Central memory CD8-positive, alpha-beta T cell (primary cell): ENCODE measurements at regions not wholly inside any gene's neighbourhood (a gene's known extent, or its start where the extent isn't known, plus 50 kb on each side); places are given as distances from the start of the nearest gene placed in this dataset.
"Not testable (repeated sequence)": the region's sequence is repeated elsewhere in the genome, so short reads cannot be mapped to it uniquely, and the experiment has no call there.

Experiments used
- ATAC-seq: fragments of 150-1000 bp; cut with Tn5 transposase; replicated peaks from 2 replicates; pipeline ENCODE4 v1.10.0; 2022; ENCODE audit warnings: mild to moderate bottlenecking, moderate FRiP score, moderate number of reproducible peaks; ENCODE audit not compliant: poor library complexity, severe bottlenecking; ENCODE audit errors: extremely low read depth
- DNase-seq, 2 donors: peaks; one replicate each; pipeline ENCODE4 v3.0.0; 2021; ENCODE audit warnings: low spot score in 2 of 2
- H3K27ac Mint-ChIP-seq: one replicate; pipeline ENCODE4 v1.8.0; 2022; ENCODE audit warnings: low read depth, mild to moderate bottlenecking, moderate library complexity, mixed read lengths
- H3K27me3 Mint-ChIP-seq: one replicate; pipeline ENCODE4 v1.8.0; 2022; ENCODE audit warnings: mixed read lengths
- H3K36me3 Mint-ChIP-seq: one replicate; pipeline ENCODE4 v1.8.0; 2022; ENCODE audit warnings: mild to moderate bottlenecking, moderate library complexity, mixed read lengths; ENCODE audit not compliant: insufficient read depth
- H3K4me1 Mint-ChIP-seq: one replicate; pipeline ENCODE4 v1.8.0; 2022; ENCODE audit warnings: mixed read lengths
- H3K4me3 Mint-ChIP-seq: one replicate; pipeline ENCODE4 v1.8.0; 2022; ENCODE audit warnings: mild to moderate bottlenecking, moderate library complexity, mixed read lengths
- H3K9me3 Mint-ChIP-seq: one replicate; pipeline ENCODE4 v1.8.0; 2022; ENCODE audit warnings: mixed read lengths

- not testable (repeated sequence) for H3K9me3 Mint-ChIP-seq, DNase-seq, ATAC-seq, H3K4me1 Mint-ChIP-seq, H3K27ac Mint-ChIP-seq, H3K4me3 Mint-ChIP-seq, H3K36me3 Mint-ChIP-seq
- H3K27me3 Mint-ChIP-seq: peaks cover 55% of the 10 kb centered on the region
Observed at GRCh38 chr2:215889240-215889969, 123.9 kb downstream of the MREG start.

- Mint-ChIP-seq H3K27ac (no peak overlapping the region), H3K27me3 (peaks cover 51% of the 10 kb centered on the region), H3K36me3 (no peaks in the 10 kb centered on the region), H3K4me3 (no peak overlapping the region), H3K4me1 (no peaks in the 10 kb centered on the region), H3K9me3 (no peaks in the 10 kb centered on the region)
- DNase-seq (no peak), ATAC-seq (no peak)
Observed at GRCh38 chr2:215888680-215889079, 124.7 kb downstream of the MREG start.

- DNase-seq (no peak), ATAC-seq (no peak)
- H3K36me3 Mint-ChIP-seq: no peaks in the 10 kb centered on the region
- H3K4me3 Mint-ChIP-seq: no peak overlapping the region
- no peaks in the 10 kb centered on the region for H3K9me3 Mint-ChIP-seq
- no peak overlapping the region for H3K27ac Mint-ChIP-seq
- no peaks in the 10 kb centered on the region for H3K4me1 Mint-ChIP-seq
- H3K27me3 Mint-ChIP-seq: peaks cover 57% of the 10 kb centered on the region
Observed at GRCh38 chr2:215887303-215887702, 126.0 kb downstream of the MREG start.

GRCh38 chr2:215886022-215886421, 127.3 kb downstream of the MREG start:
- DNase-seq: no peak
- H3K4me3 Mint-ChIP-seq: no peak overlapping the region
- no peaks in the 10 kb centered on the region for H3K36me3 Mint-ChIP-seq
- no peaks in the 10 kb centered on the region for H3K9me3 Mint-ChIP-seq
- no peaks in the 10 kb centered on the region for H3K4me1 Mint-ChIP-seq
- peaks cover 63% of the 10 kb centered on the region for H3K27me3 Mint-ChIP-seq
- H3K27ac Mint-ChIP-seq: no peak overlapping the region
- no peak for ATAC-seq

GRCh38 chr2:215885536-215885935, 127.8 kb downstream of the MREG start:
- Mint-ChIP-seq H3K27ac (no peak overlapping the region), H3K27me3 (peaks cover 68% of the 10 kb centered on the region), H3K4me3 (no peak overlapping the region), H3K9me3 (no peaks in the 10 kb centered on the region), H3K4me1 (no peaks in the 10 kb centered on the region), H3K36me3 (no peaks in the 10 kb centered on the region)
- DNase-seq (no peak), ATAC-seq (no peak)

- Mint-ChIP-seq H3K36me3 (no peaks in the 10 kb centered on the region), H3K9me3 (no peaks in the 10 kb centered on the region), H3K4me1 (no peaks in the 10 kb centered on the region), H3K4me3 (no peak overlapping the region), H3K27me3 (peaks cover 69% of the 10 kb centered on the region), H3K27ac (no peak overlapping the region)
- DNase-seq (no peak), ATAC-seq (no peak)
Observed at GRCh38 chr2:215884451-215885087, 128.8 kb downstream of the MREG start.

GRCh38 chr2:215883799-215884198, 129.6 kb downstream of the MREG start:
- ATAC-seq (no peak), DNase-seq (no peak)
- Mint-ChIP-seq H3K4me3 (no peak overlapping the region), H3K36me3 (no peaks in the 10 kb centered on the region), H3K27ac (no peak overlapping the region), H3K4me1 (no peaks in the 10 kb centered on the region), H3K27me3 (peaks cover 64% of the 10 kb centered on the region), H3K9me3 (no peaks in the 10 kb centered on the region)

GRCh38 chr2:215882689-215883088, 130.7 kb downstream of the MREG start:
- H3K9me3 Mint-ChIP-seq: no peaks in the 10 kb centered on the region
- DNase-seq (no peak), ATAC-seq (no peak)
- H3K27me3 Mint-ChIP-seq: peaks cover 61% of the 10 kb centered on the region
- H3K27ac Mint-ChIP-seq: no peak overlapping the region
- no peaks in the 10 kb centered on the region for H3K36me3 Mint-ChIP-seq
- H3K4me3 Mint-ChIP-seq: no peak overlapping the region
- no peaks in the 10 kb centered on the region for H3K4me1 Mint-ChIP-seq

- Mint-ChIP-seq H3K27ac (no peak overlapping the region), H3K4me1 (no peaks in the 10 kb centered on the region), H3K27me3 (peaks cover 51% of the 10 kb centered on the region), H3K4me3 (no peak overlapping the region), H3K9me3 (no peaks in the 10 kb centered on the region), H3K36me3 (no peaks in the 10 kb centered on the region)
- no peak for DNase-seq
- ATAC-seq: no peak
Observed at GRCh38 chr2:215881582-215881981, 131.8 kb downstream of the MREG start.

- H3K4me1 Mint-ChIP-seq: no peaks in the 10 kb centered on the region
- no peaks in the 10 kb centered on the region for H3K9me3 Mint-ChIP-seq
- H3K27ac Mint-ChIP-seq: no peak overlapping the region
- no peaks in the 10 kb centered on the region for H3K36me3 Mint-ChIP-seq
- DNase-seq (no peak), ATAC-seq (no peak)
- H3K4me3 Mint-ChIP-seq: no peak overlapping the region
- H3K27me3 Mint-ChIP-seq: peaks cover 57% of the 10 kb centered on the region
Observed at GRCh38 chr2:215880970-215881369, 132.4 kb downstream of the MREG start.

GRCh38 chr2:215879977-215880940, 133.1 kb downstream of the MREG start:
- Mint-ChIP-seq H3K27ac (no peak overlapping the region), H3K4me1 (no peaks in the 10 kb centered on the region), H3K4me3 (no peak overlapping the region), H3K36me3 (no peaks in the 10 kb centered on the region), H3K27me3 (peaks cover 57% of the 10 kb centered on the region), H3K9me3 (no peaks in the 10 kb centered on the region)
- ATAC-seq: no peak
- DNase-seq: no peak

GRCh38 chr2:215879331-215879730, 134.0 kb downstream of the MREG start:
- no peak overlapping the region for H3K27ac Mint-ChIP-seq
- no peaks in the 10 kb centered on the region for H3K36me3 Mint-ChIP-seq
- H3K4me3 Mint-ChIP-seq: no peak overlapping the region
- H3K4me1 Mint-ChIP-seq: no peaks in the 10 kb centered on the region
- peaks cover 54% of the 10 kb centered on the region for H3K27me3 Mint-ChIP-seq
- H3K9me3 Mint-ChIP-seq: no peaks in the 10 kb centered on the region
- ATAC-seq: no peak
- no peak for DNase-seq
